Trophoblast cell (in vitro differentiated cells and primary cell): ENCODE measurements at regions not wholly inside any gene's neighbourhood (a gene's known extent, or its start where the extent isn't known, plus 50 kb on each side); places are given as distances from the start of the nearest gene placed in this dataset.

Source experiments
- DNase-seq, 2 donors: peaks; one replicate each; pipeline ENCODE4 v3.0.0-alpha.2; 2016
- H2AFZ ChIP-seq: 2 replicates; pipeline ENCODE4 v1.6.1; 2013; ENCODE audit warnings: low read length, moderate library complexity, mild to moderate bottlenecking; ENCODE audit not compliant: insufficient read depth, poor library complexity
- H2AK5ac ChIP-seq: 2 replicates; pipeline ENCODE4 v1.6.1; 2013; ENCODE audit warnings: mild to moderate bottlenecking, low read length
- H2BK120ac ChIP-seq: 2 replicates; pipeline ENCODE4 v1.6.1; 2013; ENCODE audit warnings: low read length, mild to moderate bottlenecking, moderate library complexity; ENCODE audit not compliant: insufficient read depth, poor library complexity
- H2BK12ac ChIP-seq: 2 replicates; pipeline ENCODE4 v1.6.1; 2013; ENCODE audit warnings: mild to moderate bottlenecking, low read length, moderate library complexity
- H2BK5ac ChIP-seq: 2 replicates; pipeline ENCODE4 v1.6.1; 2013; ENCODE audit warnings: low read length, low read depth, moderate library complexity, mild to moderate bottlenecking; ENCODE audit not compliant: poor library complexity
- H3K14ac ChIP-seq: 2 replicates; pipeline ENCODE4 v1.6.1; 2013; ENCODE audit warnings: mild to moderate bottlenecking, low read length
- H3K18ac ChIP-seq: 2 replicates; pipeline ENCODE4 v1.6.1; 2013; ENCODE audit warnings: mild to moderate bottlenecking, low read length
- H3K23ac ChIP-seq: 2 replicates; pipeline ENCODE4 v1.6.1; 2013; ENCODE audit warnings: low read length
- H3K27ac ChIP-seq: 2 replicates; pipeline ENCODE4 v1.5.1; 2013; ENCODE audit warnings: low read depth, mild to moderate bottlenecking, inconsistent platforms, low read length, moderate library complexity
- H3K27me3 ChIP-seq: 2 replicates; pipeline ENCODE4 v1.6.1; 2013; ENCODE audit warnings: inconsistent platforms, mild to moderate bottlenecking, low read length, moderate library complexity; ENCODE audit not compliant: insufficient read depth
- H3K36me3 ChIP-seq, 2 experiments: 1 replicate in 1 of 2; 2 replicates in 1 of 2; pipeline ENCODE4 v1.6.1; 2013; ENCODE audit warnings: low read length in 2 of 2, mild to moderate bottlenecking in 2 of 2, moderate library complexity in 1 of 2; ENCODE audit not compliant: insufficient read depth in 2 of 2, control insufficient read depth in 1 of 2
- H3K4ac ChIP-seq: 2 replicates; pipeline ENCODE4 v1.6.1; 2013; ENCODE audit warnings: low read depth, mild to moderate bottlenecking, low read length, moderate library complexity
- H3K4me1 ChIP-seq, 2 experiments: 1 replicate in 1 of 2; 2 replicates in 1 of 2; pipeline ENCODE4 v1.6.1; 2013; ENCODE audit warnings: low read length in 2 of 2, mild to moderate bottlenecking in 2 of 2, moderate library complexity in 1 of 2; ENCODE audit not compliant: insufficient read depth in 2 of 2, control insufficient read depth in 1 of 2
- H3K4me2 ChIP-seq: 2 replicates; pipeline ENCODE4 v1.6.1; 2013; ENCODE audit warnings: inconsistent platforms, mild to moderate bottlenecking, low read length, moderate library complexity
- H3K4me3 ChIP-seq: 2 replicates; pipeline ENCODE4 v1.5.1; 2013; ENCODE audit warnings: mild to moderate bottlenecking, low read depth, low read length, inconsistent platforms
- H3K79me1 ChIP-seq: one replicate; pipeline ENCODE4 v1.6.1; 2013; ENCODE audit warnings: low read length
- H3K79me2 ChIP-seq: 2 replicates; pipeline ENCODE4 v1.6.1; 2013; ENCODE audit warnings: low read length, mild to moderate bottlenecking; ENCODE audit not compliant: control insufficient read depth, insufficient read depth, poor library complexity
- H3K9ac ChIP-seq: 2 replicates; pipeline ENCODE4 v1.6.1; 2013; ENCODE audit warnings: mild to moderate bottlenecking, low read length
- H3K9me3 ChIP-seq: 2 replicates; pipeline ENCODE4 v1.6.1; 2013; ENCODE audit warnings: low read depth, mild to moderate bottlenecking, control low read depth, inconsistent platforms, low read length; ENCODE audit not compliant: insufficient read depth
- H4K12ac ChIP-seq: 2 replicates; pipeline ENCODE4 v1.6.1; 2013; ENCODE audit warnings: low read depth, mild to moderate bottlenecking, low read length, moderate library complexity
- H4K8ac ChIP-seq: 2 replicates; pipeline ENCODE4 v1.6.1; 2013; ENCODE audit warnings: low read depth, mild to moderate bottlenecking, low read length, moderate library complexity
- H4K91ac ChIP-seq: one replicate; pipeline ENCODE4 v1.6.1; 2013; ENCODE audit warnings: low read depth, mild to moderate bottlenecking, low read length, moderate library complexity
- WGBS: extraction: QIAGEN DNeasy Blood & Tissue Kit; methylation state at CpG from one replicate; pipeline ENCODE4 v1.1.7; 2013; ENCODE audit warnings: missing lambda C conversion rate; ENCODE audit not compliant: insufficient read length, insufficient coverage; ENCODE audit errors: extremely low coverage; 5-methylcytosine and 5-hydroxymethylcytosine counted together

- Histone ChIP-seq H4K8ac (no peak overlapping the region), H3K4me3 (no peak overlapping the region), H3K4ac (no peak overlapping the region), H3K79me2 (no peaks in the 10 kb centered on the region), H2BK12ac (no peak overlapping the region), H4K91ac (no peak overlapping the region), H2AK5ac (no peak overlapping the region), H3K79me1 (no peaks in the 10 kb centered on the region), H3K4me2 (no peak overlapping the region), H3K9me3 (peaks cover 18% of the 10 kb centered on the region), H2AFZ (no peak overlapping the region), H3K14ac (no peak overlapping the region), H3K27me3 (no peaks in the 10 kb centered on the region), H3K9ac (no peak overlapping the region), H2BK120ac (no peak overlapping the region), H4K12ac (no peak overlapping the region), H3K4me1 (no peaks in the 10 kb centered on the region), H3K36me3 (no peaks in the 10 kb centered on the region), H3K23ac (no peak overlapping the region), H3K18ac (no peak overlapping the region), H2BK5ac (no peak overlapping the region), H3K27ac (no peak overlapping the region)
- WGBS, result no CpG with 5 or more reads among the region's 1 CpG
- DNase-seq, result no peak
Observed at GRCh38 chr5:6321078-6321477, 57.3 kb downstream of the MED10 start.

GRCh38 chr5:6319116-6319515 is 59.2 kb downstream of the MED10 start:
- no peak overlapping the region for H3K4me2 ChIP-seq
- no peak overlapping the region for H2BK120ac ChIP-seq
- no peak overlapping the region for H2AK5ac ChIP-seq
- no peak overlapping the region for H2BK5ac ChIP-seq
- no peak overlapping the region for H4K8ac ChIP-seq
- no peak overlapping the region for H3K4me3 ChIP-seq
- DNase-seq, result no peak
- no peak overlapping the region for H3K23ac ChIP-seq
- no peak overlapping the region for H3K18ac ChIP-seq
- H4K12ac ChIP-seq, result no peak overlapping the region
- no peaks in the 10 kb centered on the region for H3K79me2 ChIP-seq
- H3K14ac ChIP-seq, result no peak overlapping the region
- no peak overlapping the region for H2AFZ ChIP-seq
- H3K9ac ChIP-seq, result no peak overlapping the region
- peaks cover 29% of the 10 kb centered on the region for H3K9me3 ChIP-seq
- H3K4ac ChIP-seq, result no peak overlapping the region
- no peak overlapping the region for H4K91ac ChIP-seq
- H3K79me1 ChIP-seq, result no peaks in the 10 kb centered on the region
- H3K27ac ChIP-seq, result no peak overlapping the region
- no peaks in the 10 kb centered on the region for H3K27me3 ChIP-seq
- no CpG with 5 or more reads among the region's 8 CpGs for WGBS
- H2BK12ac ChIP-seq, result no peak overlapping the region
- H3K4me1 ChIP-seq, result no peaks in the 10 kb centered on the region
- no peaks in the 10 kb centered on the region for H3K36me3 ChIP-seq

GRCh38 chr5:6317116-6317798 is 61.1 kb downstream of the MED10 start:
- Histone ChIP-seq H3K27ac (no peak overlapping the region), H2BK12ac (no peak overlapping the region), H3K9ac (no peak overlapping the region), H3K4me1 (no peaks in the 10 kb centered on the region), H3K14ac (no peak overlapping the region), H3K9me3 (peaks cover 25% of the 10 kb centered on the region), H4K91ac (no peak overlapping the region), H3K18ac (no peak overlapping the region), H3K4ac (no peak overlapping the region), H2AK5ac (no peak overlapping the region), H2BK120ac (no peak overlapping the region), H3K4me3 (no peak overlapping the region), H3K27me3 (no peaks in the 10 kb centered on the region), H2AFZ (no peak overlapping the region), H4K8ac (no peak overlapping the region), H3K79me2 (no peaks in the 10 kb centered on the region), H3K36me3 (no peaks in the 10 kb centered on the region), H3K4me2 (no peak overlapping the region), H2BK5ac (no peak overlapping the region), H4K12ac (no peak overlapping the region), H3K23ac (no peak overlapping the region), H3K79me1 (no peaks in the 10 kb centered on the region)
- no peak for DNase-seq
- no CpG with 5 or more reads among the region's 4 CpGs for WGBS

GRCh38 chr5:6315580-6315979 is 62.8 kb downstream of the MED10 start:
- no peak overlapping the region for H2AK5ac ChIP-seq
- H3K23ac ChIP-seq, result no peak overlapping the region
- H3K9ac ChIP-seq, result no peak overlapping the region
- no peaks in the 10 kb centered on the region for H3K79me1 ChIP-seq
- H2BK5ac ChIP-seq, result no peak overlapping the region
- H3K4ac ChIP-seq, result no peak overlapping the region
- no peak overlapping the region for H2BK12ac ChIP-seq
- no peak overlapping the region for H4K91ac ChIP-seq
- no peak overlapping the region for H3K4me2 ChIP-seq
- H3K36me3 ChIP-seq, result no peaks in the 10 kb centered on the region
- H3K27me3 ChIP-seq, result no peaks in the 10 kb centered on the region
- H3K4me1 ChIP-seq, result no peaks in the 10 kb centered on the region
- H3K9me3 ChIP-seq, result peaks cover 15% of the 10 kb centered on the region
- H4K12ac ChIP-seq, result no peak overlapping the region
- no peak overlapping the region for H3K4me3 ChIP-seq
- H2AFZ ChIP-seq, result no peak overlapping the region
- H2BK120ac ChIP-seq, result no peak overlapping the region
- no peak for DNase-seq
- no peak overlapping the region for H3K27ac ChIP-seq
- no peaks in the 10 kb centered on the region for H3K79me2 ChIP-seq
- WGBS, result no CpG with 5 or more reads among the region's 7 CpGs
- no peak overlapping the region for H3K14ac ChIP-seq
- no peak overlapping the region for H3K18ac ChIP-seq
- no peak overlapping the region for H4K8ac ChIP-seq
